ENCODE measurements at regions not wholly inside any gene's neighbourhood (a gene's known extent, or its start where the extent isn't known, plus 50 kb on each side); places are given as distances from the start of the nearest gene placed in this dataset.

- no peak for TF ChIP-seq SUZ12 (IDR thresholded peaks at IDR 0.05; ENCODE audit: extremely low read depth, insufficient read depth, insufficient read length)
- TF ChIP-seq YY1 (IDR thresholded peaks at IDR 0.05; ENCODE audit: insufficient read depth, insufficient read length) = no peak
- TF ChIP-seq ZNF274 (IDR thresholded peaks at IDR 0.05; ENCODE audit: low read depth, low read length) = no peak
These were observed 157.5 kb downstream of the PAX1 start for GRCh38 chr20:21862956-21863355.
